T-cell (primary cell): ENCODE measurements at regions not wholly inside any gene's neighbourhood (a gene's known extent, or its start where the extent isn't known, plus 50 kb on each side); places are given as distances from the start of the nearest gene placed in this dataset.

ENCODE experiments used
- ATAC-seq, 4 experiments: fragments of 200-7000 bp in 3 of 4; fragments of 150-1000 bp in 1 of 4; cut with Tn5 transposase; replicated peaks in 1 of 4; 1 replicate in 3 of 4; 2 replicates in 1 of 4; pipeline ENCODE4 v1.10.0; 2021; ENCODE audit warnings: moderate library complexity in 3 of 4, mild to moderate bottlenecking in 2 of 4, moderate number of reproducible peaks in 1 of 4
- CTCF ChIA-PET, 2 donors: fragments of 300-600 bp; sonication (Branson Sonifier 250); formaldehyde crosslinking; loops; one replicate each; lab custom pipeline; 2022; ENCODE audit warnings: antibody characterized with exemption in 2 of 2; lab: Charles Lee
- POLR2A ChIA-PET, 2 donors: fragments of 300-600 bp; sonication (Branson Sonifier 250); formaldehyde crosslinking; loops; one replicate each; lab custom pipeline; 2022; ENCODE audit warnings: antibody characterized with exemption in 2 of 2; lab: Charles Lee
- DNase-seq, 35 experiments: peaks; one replicate each; pipeline versions ENCODE4 v3.0.0 to v3.0.0-alpha.2; 2013 to 2023
- H3K27ac ChIP-seq: one replicate; pipeline ENCODE4 v1.5.1; 2013; ENCODE audit warnings: low read length
- H3K27me3 ChIP-seq, 2 experiments: replicated peaks in 1 of 2; 1 replicate in 1 of 2; 2 replicates in 1 of 2; pipeline versions ENCODE4 v1.6.1 to v1.7.0; 2013; ENCODE audit warnings: low read length in 1 of 2, mixed read lengths in 1 of 2; ENCODE audit not compliant: control insufficient read depth in 2 of 2, insufficient read depth in 2 of 2; ENCODE audit errors: extremely low read depth in 1 of 2
- H3K36me3 ChIP-seq, 2 donors: 1 replicate in 1 of 2; 2 replicates in 1 of 2; pipeline versions ENCODE4 v1.6.1 to v1.7.0; 2013; ENCODE audit warnings: low read length in 1 of 2; ENCODE audit not compliant: control insufficient read depth in 2 of 2, insufficient read depth in 1 of 2; ENCODE audit errors: extremely low read depth in 1 of 2
- H3K4me1 ChIP-seq, 2 experiments: 1 replicate in 1 of 2; 2 replicates in 1 of 2; pipeline versions ENCODE4 v1.6.1 to v1.7.0; 2013; ENCODE audit warnings: low read length in 2 of 2, mixed read lengths in 1 of 2; ENCODE audit not compliant: insufficient read depth in 2 of 2, control insufficient read depth in 1 of 2; ENCODE audit errors: extremely low read depth in 1 of 2
- H3K4me3 ChIP-seq, 2 donors: 1 replicate in 1 of 2; 2 replicates in 1 of 2; pipeline versions ENCODE4 v1.5.1 to v1.7.0; 2013; ENCODE audit warnings: mild to moderate bottlenecking in 2 of 2, low read length in 1 of 2, moderate library complexity in 1 of 2; ENCODE audit not compliant: control insufficient read depth in 1 of 2; ENCODE audit errors: extremely low read depth in 1 of 2
- H3K9me3 ChIP-seq: 2 replicates; pipeline ENCODE4 v1.7.0; 2013
- H3K27ac Mint-ChIP-seq, 2 donors: one replicate each; pipeline ENCODE4 v1.8.0; 2020 to 2021; ENCODE audit warnings: mild to moderate bottlenecking in 2 of 2, mixed read lengths in 2 of 2
- H3K27me3 Mint-ChIP-seq, 2 donors: one replicate each; pipeline ENCODE4 v1.8.0; 2021 to 2022; ENCODE audit warnings: mixed read lengths in 2 of 2
- H3K36me3 Mint-ChIP-seq: one replicate; pipeline ENCODE4 v1.8.0; 2021; ENCODE audit warnings: mixed read lengths
- H3K4me1 Mint-ChIP-seq, 3 donors: one replicate each; pipeline ENCODE4 v1.8.0; 2020 to 2022; ENCODE audit warnings: mixed read lengths in 3 of 3, mild to moderate bottlenecking in 1 of 3
- H3K4me3 Mint-ChIP-seq, 3 donors: one replicate each; pipeline ENCODE4 v1.8.0; 2020 to 2022; ENCODE audit warnings: mild to moderate bottlenecking in 3 of 3, mixed read lengths in 3 of 3, moderate library complexity in 3 of 3
- H3K9me3 Mint-ChIP-seq, 3 donors: one replicate each; pipeline ENCODE4 v1.8.0; 2020 to 2022; ENCODE audit warnings: mixed read lengths in 3 of 3
- WGBS: methylation state at CpG from one replicate; pipeline ENCODE4 v1.1.5; 2013; ENCODE audit warnings: missing lambda C conversion rate; ENCODE audit not compliant: insufficient coverage; 5-methylcytosine and 5-hydroxymethylcytosine counted together

DNA sequence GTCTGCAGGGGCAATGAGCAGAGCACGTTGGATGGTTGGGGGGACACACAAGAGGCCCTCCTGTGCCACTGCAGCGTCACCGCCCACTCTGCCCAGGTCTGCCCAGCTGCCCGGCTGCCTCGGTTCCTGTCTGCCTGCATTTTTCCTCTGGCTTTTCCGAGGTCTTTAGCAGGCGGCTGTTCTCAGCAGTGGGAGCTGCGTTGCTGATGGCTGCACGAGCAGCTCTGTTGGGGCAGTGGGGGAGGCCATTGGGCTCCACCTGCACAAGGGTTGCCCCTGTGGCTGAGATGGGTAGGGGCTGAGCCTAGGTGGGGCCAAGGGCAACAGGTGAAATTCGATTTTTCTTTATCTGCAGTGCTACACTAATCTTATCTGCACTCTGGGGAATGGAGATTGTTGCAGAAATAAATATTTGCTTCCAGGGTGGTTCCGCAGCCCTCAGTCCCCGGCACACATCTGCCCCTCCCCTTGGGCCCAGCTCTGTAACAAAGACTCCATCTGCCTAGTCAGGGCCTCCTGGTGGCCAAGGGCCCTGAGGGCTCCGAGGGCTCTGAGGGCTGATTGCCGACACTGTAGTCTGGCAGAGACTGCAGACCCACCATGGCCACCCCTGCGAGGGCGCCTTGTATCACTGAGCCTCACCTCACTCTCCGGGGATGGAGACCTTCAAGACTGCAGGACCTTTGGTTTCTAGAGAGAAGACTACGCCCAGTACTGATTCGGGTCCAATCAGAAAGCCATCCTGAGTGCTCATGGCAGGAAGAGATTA lies 141.7 kb upstream of the SHH start:
- no peaks in the 10 kb centered on the region for H3K4me1 Mint-ChIP-seq
- ATAC-seq (no peak), DNase-seq (no peak)
- H3K27me3 Mint-ChIP-seq, result no peaks in the 10 kb centered on the region
- no peak overlapping the region for H3K4me3 Mint-ChIP-seq
- no peak overlapping the region for H3K27ac ChIP-seq
- WGBS, result 87% methylated on average over 18 of the region's 19 CpGs
- ChIA-PET CTCF (no interaction called here), POLR2A (no interaction called here)
- no peaks in the 10 kb centered on the region for H3K4me1 ChIP-seq
- peaks cover 0 to 19% of the 10 kb centered on the region in 2 experiments for H3K27me3 ChIP-seq
- H3K9me3 Mint-ChIP-seq, result no peaks in the 10 kb centered on the region
- no peak overlapping the region for H3K4me3 ChIP-seq
- no peaks in the 10 kb centered on the region for H3K36me3 ChIP-seq
- no peaks in the 10 kb centered on the region for H3K9me3 ChIP-seq
- H3K27ac Mint-ChIP-seq, result no peak overlapping the region
- H3K36me3 Mint-ChIP-seq, result no peaks in the 10 kb centered on the region

DNA sequence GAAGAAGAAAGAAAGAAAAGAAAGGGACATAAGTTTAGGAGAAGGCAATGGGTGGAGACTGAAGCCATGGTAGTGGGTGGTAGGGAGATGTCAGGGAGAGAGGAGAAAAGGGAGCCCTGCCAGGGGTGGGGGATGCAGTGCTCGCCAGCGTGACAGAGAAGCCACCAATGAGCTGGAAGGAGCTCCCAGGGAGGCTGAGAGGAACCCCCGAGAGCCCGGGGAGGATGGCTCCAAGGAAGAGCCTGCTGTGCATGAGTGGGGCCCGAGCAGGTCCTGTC lies 141.2 kb upstream of the SHH start:
- Histone ChIP-seq H3K27me3 (peaks cover 0 to 19% of the 10 kb centered on the region in 2 experiments), H3K36me3 (no peaks in the 10 kb centered on the region), H3K27ac (no peak overlapping the region), H3K9me3 (no peaks in the 10 kb centered on the region), H3K4me1 (no peaks in the 10 kb centered on the region), H3K4me3 (no peak overlapping the region)
- H3K9me3 Mint-ChIP-seq, result no peaks in the 10 kb centered on the region
- ATAC-seq (no peak), DNase-seq (no peak)
- 69% methylated on average over 5 of the region's 5 CpGs for WGBS
- CTCF ChIA-PET, result no interaction called here
- no peak overlapping the region for H3K27ac Mint-ChIP-seq
- POLR2A ChIA-PET, result no interaction called here
- no peaks in the 10 kb centered on the region for H3K27me3 Mint-ChIP-seq
- no peaks in the 10 kb centered on the region for H3K36me3 Mint-ChIP-seq
- no peaks in the 10 kb centered on the region for H3K4me1 Mint-ChIP-seq
- H3K4me3 Mint-ChIP-seq, result no peak overlapping the region

DNA sequence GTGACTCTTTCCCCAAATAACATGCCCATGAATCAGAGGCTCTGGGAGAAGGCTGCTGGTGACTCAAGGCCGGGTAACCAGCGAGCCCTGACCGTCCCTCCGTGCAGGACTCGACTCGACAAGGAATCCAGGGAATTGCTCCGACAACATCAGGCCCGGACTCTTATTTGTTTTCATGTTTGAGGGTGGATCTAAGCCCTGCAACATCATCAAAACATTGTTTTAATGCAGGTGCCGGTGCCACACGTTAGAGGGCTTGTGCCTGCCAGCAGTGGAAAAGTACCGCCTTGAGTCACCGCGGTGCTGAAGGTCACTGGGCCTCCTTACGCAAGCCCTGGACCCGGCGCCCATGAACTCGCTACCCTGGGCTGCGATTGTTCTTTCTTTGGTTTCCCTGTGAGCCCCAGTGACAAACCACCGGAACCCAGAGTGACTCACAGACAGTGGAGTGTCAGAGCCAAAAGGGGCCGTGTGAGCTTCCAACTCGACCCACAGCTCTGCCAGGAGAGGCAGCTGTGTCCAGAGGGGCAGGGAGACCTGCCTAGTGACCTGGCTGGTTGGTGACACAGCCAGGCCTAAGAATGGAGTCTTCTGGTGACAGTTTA lies 139.4 kb upstream of the SHH start:
- H3K4me3 ChIP-seq, result no peak overlapping the region
- no peak for DNase-seq
- Mint-ChIP-seq H3K4me3 (no peak overlapping the region), H3K27me3 (peaks cover 0 to 4% of the 10 kb centered on the region in 2 donors), H3K36me3 (no peaks in the 10 kb centered on the region), H3K4me1 (no peaks in the 10 kb centered on the region), H3K27ac (no peak overlapping the region), H3K9me3 (peaks cover 0 to 2% (median 0%) of the 10 kb centered on the region in 3 donors)
- WGBS, result 85% methylated on average over 13 of the region's 21 CpGs
- POLR2A ChIA-PET, result no interaction called here
- CTCF ChIA-PET, result no interaction called here
- H3K27me3 ChIP-seq, result peaks cover 0 to 19% of the 10 kb centered on the region in 2 experiments
- ATAC-seq, result no peak
- no peaks in the 10 kb centered on the region for H3K9me3 ChIP-seq
- H3K36me3 ChIP-seq, result no peaks in the 10 kb centered on the region
- no peak overlapping the region for H3K27ac ChIP-seq
- H3K4me1 ChIP-seq, result no peaks in the 10 kb centered on the region

DNA sequence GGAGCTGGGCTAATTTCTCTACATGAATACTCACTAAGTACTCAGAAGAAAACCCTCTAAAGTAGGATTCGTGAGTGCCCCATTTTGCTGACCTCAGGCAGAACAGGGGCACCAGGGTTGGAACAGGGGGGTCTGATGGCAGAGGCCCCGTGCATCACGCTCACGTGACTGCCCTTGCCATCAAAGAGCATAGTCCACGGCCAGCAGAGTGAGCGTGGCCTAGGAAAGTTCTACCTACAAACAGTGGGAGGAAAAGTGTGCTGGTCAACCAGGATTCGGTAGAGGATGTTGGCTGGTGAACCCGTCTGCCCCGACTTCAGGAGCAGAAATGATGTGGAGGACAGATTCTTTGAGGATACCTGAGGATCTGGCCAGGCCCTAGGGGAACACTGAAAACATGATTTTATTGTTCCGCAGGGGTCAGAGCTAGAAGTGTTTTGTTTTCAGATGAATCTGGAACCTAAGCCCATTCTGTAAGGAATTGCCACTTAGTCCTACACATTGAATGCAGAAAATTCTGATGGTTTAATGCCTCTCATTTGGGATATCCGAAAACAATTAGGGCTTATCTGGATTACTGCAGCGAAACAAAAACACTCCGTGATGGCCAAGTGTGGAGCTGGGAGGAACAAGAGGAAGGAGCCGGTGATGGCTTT lies 138.8 kb upstream of the SHH start:
- CTCF ChIA-PET, result no interaction called here
- Mint-ChIP-seq H3K9me3 (peaks cover 0 to 7% (median 0%) of the 10 kb centered on the region in 3 donors), H3K27ac (no peak overlapping the region), H3K4me3 (no peak overlapping the region), H3K36me3 (no peaks in the 10 kb centered on the region), H3K27me3 (peaks cover 0 to 4% of the 10 kb centered on the region in 2 donors), H3K4me1 (no peaks in the 10 kb centered on the region)
- Histone ChIP-seq H3K9me3 (no peaks in the 10 kb centered on the region), H3K4me3 (no peak overlapping the region), H3K27me3 (peaks cover 0 to 19% of the 10 kb centered on the region in 2 experiments), H3K36me3 (no peaks in the 10 kb centered on the region), H3K27ac (no peak overlapping the region), H3K4me1 (no peaks in the 10 kb centered on the region)
- DNase-seq (no peak), ATAC-seq (no peak)
- WGBS, result 81% methylated on average over 11 of the region's 14 CpGs
- POLR2A ChIA-PET, result no interaction called here

DNA sequence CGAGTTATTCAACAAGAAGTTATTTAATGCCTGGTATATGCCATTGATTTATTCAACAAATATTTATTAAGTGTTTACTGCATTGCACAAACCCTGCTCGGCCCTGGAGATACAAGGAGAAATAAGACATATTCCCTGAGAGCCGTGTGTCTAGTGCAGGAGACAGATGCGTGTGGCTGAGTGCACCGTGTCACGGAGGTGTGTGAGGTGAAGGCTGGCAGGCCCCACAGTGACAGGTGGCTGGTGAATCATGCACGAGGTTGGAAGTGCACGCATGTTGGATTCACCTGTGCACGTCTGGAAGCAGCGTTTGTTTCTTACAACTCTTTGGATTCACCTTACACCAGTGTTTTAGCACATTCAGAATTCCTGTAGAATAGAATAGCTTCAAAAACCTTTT lies 136.6 kb upstream of the SHH start:
- ATAC-seq (no peak), DNase-seq (no peak)
- Mint-ChIP-seq H3K4me1 (peaks cover 0 to 9% (median 0%) of the 10 kb centered on the region in 3 donors), H3K27me3 (peaks cover 0 to 4% of the 10 kb centered on the region in 2 donors), H3K9me3 (peaks cover 0 to 7% (median 0%) of the 10 kb centered on the region in 3 donors), H3K4me3 (no peak overlapping the region), H3K27ac (no peak overlapping the region), H3K36me3 (no peaks in the 10 kb centered on the region)
- WGBS, result 84% methylated on average over 9 of the region's 10 CpGs
- ChIA-PET CTCF (no interaction called here), POLR2A (no interaction called here)
- Histone ChIP-seq H3K27me3 (peaks cover 0 to 19% of the 10 kb centered on the region in 2 experiments), H3K9me3 (no peaks in the 10 kb centered on the region), H3K27ac (no peak overlapping the region), H3K4me1 (peaks cover 0 to under 1% of the 10 kb centered on the region in 2 experiments), H3K36me3 (no peaks in the 10 kb centered on the region), H3K4me3 (no peak overlapping the region)

DNA sequence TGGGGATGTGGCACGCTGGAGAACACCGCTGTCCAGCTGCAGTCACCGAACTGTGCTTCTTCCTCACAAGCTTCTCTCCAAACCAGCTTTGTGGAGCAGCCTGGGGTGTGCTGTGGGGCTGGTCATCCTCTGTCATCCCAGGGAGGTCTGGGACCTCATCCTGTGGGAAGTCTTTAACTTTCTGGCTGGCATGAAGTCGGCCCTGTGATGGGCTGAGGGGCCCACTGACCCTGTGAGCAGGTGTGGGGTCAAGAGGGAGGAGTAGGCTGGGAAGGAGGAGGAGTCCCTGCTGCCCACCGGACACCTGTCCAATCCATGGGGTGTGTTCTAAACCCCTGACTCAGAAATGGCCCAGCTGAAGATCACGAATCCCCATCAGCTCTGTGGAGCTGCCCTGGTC lies 136.2 kb upstream of the SHH start:
- CTCF ChIA-PET, result no interaction called here
- H3K27me3 ChIP-seq, result peaks cover 0 to 19% of the 10 kb centered on the region in 2 experiments
- ATAC-seq (no peak), DNase-seq (no peak)
- no peaks in the 10 kb centered on the region for H3K36me3 ChIP-seq
- Mint-ChIP-seq H3K27ac (no peak overlapping the region), H3K27me3 (peaks cover 0 to 4% of the 10 kb centered on the region in 2 donors), H3K4me3 (no peak overlapping the region), H3K36me3 (no peaks in the 10 kb centered on the region), H3K4me1 (peaks cover 0 to 13% (median 4%) of the 10 kb centered on the region in 3 donors), H3K9me3 (peaks cover 0 to 7% (median 0%) of the 10 kb centered on the region in 3 donors)
- no peak overlapping the region for H3K4me3 ChIP-seq
- peaks cover 0 to 3% of the 10 kb centered on the region in 2 experiments for H3K4me1 ChIP-seq
- H3K27ac ChIP-seq, result no peak overlapping the region
- no peaks in the 10 kb centered on the region for H3K9me3 ChIP-seq
- POLR2A ChIA-PET, result no interaction called here
- WGBS, result 70% methylated on average over 2 of the region's 6 CpGs
